HG03135 (cell line): ENCODE measurements at regions not wholly inside any gene's neighbourhood (a gene's known extent, or its start where the extent isn't known, plus 50 kb on each side); places are given as distances from the start of the nearest gene placed in this dataset.
A peak's percentile ranks its signal among the peaks of the same experiment; 100 is the strongest.
"Not testable (repeated sequence)": the region's sequence is repeated elsewhere in the genome, so short reads cannot be mapped to it uniquely, and the experiment has no call there.

Source experiments
- ATAC-seq: cut with Tn5 transposase; IDR thresholded peaks from one replicate; pipeline ENCODE4 v1.9.1; 2021; ENCODE audit warnings: mild to moderate bottlenecking, moderate library complexity; ENCODE audit not compliant: unreplicated experiment

DNA sequence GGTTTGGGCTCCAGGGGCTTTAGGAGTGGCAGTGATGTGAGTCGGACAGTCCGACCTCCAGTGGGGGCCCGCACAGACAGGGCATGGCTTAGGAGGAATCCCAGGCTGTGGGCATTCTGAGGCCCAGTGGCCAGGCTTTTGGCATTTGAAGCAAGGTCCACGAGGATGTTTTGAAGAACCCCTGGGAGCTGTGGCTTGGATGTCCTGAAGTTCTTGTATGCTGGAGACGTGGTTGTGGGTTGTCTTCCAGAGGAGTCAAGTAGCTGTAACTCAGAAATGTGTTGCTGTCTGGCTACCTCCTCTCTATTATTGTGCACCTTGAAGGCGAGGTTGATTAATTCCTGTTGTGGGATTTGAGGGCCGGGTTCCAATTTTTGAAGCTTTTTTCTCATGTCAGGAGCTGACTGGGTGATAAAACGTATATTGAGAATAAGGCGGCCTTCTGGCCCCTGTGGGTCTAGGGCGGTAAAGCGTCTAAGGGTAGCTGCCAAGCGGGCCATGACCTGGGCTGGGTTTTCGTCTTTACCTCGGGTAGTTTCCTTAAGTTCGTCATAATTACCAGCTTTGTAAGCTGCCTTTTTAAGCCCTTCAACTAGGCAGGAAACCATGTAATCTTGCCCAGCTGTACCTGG, 67.3 kb upstream of the EZR start:
- not testable (repeated sequence) for ATAC-seq

DNA sequence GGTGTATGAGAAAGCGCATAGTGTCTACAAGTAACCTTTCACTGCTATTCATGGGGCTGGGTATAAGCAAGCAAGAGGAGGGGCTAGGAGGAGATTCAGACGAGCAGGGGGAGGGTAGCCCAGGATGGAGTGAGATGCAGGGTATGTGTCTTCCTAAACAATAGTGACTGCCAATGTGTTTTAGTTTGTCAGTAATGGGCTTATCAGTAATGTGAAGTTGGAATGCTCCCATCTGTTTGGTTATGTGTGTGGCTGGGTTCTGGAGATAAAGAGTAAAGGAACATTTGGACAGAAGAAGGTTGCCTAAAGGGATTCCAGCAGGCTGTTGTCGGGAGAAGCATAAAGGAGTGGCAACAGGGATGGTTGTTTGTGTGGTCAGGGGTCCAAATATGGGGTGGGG, 62.7 kb upstream of the EZR start:
- not testable (repeated sequence) for ATAC-seq

DNA sequence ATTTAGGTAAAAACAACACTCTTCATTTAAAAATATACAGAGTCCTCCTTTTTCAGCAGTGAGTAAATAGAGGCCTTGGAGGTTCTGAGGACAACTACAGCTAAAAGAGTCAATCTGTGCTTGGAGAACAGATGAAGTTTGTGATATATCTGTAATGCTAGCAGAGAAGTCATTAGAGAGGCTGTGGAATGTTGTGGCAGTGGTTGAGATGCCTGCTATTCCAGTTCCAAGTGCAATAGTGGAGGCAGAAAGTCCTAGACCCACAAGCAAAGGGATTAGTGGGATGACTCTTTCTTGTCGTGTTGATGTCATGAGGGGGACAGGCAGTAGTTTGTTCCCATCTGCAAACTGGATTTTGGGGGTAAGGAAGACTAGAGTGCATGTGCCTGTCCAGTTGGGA, 62.1 kb upstream of the EZR start:
- ATAC-seq = not testable (repeated sequence)

DNA sequence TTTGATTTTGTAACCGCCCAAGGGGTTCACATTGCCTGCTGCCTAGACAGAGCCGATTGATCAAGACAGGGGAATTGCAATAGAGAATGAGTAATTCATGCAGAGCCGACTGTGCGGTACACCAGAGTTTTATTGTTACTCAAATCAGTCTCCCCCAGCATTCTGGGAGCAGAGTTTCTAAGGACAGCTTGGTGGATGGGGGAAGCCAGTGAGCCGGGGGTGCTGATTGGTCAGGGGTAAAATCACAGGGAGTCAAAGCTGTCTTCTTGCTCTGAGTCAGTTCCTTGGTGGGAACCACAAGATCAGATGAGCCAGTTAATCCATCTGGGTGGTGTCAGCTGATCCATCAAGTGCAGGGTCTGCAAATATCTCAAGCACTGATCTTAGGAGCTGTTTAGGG, 60.0 kb upstream of the EZR start:
- ATAC-seq = no peak

DNA sequence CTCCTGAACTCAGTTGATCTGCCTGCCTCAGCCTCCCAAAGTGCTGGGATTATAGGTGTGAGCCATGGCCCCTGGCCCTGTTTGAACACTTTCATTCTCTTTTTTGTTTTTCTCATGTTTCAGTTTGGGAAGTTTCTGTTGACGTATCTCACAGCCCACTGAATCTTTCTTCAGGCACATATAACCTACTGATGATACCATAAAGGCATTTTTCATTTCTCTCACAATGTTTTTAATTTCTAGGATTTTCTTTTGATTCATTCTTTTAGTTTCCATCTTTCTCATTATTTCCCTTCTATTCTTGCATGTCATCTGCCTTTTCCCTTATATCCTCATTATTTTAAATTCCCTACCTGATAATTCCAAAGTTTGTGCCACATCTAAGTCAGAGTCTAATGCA, 58.5 kb upstream of the EZR start:
- no peak for ATAC-seq

DNA sequence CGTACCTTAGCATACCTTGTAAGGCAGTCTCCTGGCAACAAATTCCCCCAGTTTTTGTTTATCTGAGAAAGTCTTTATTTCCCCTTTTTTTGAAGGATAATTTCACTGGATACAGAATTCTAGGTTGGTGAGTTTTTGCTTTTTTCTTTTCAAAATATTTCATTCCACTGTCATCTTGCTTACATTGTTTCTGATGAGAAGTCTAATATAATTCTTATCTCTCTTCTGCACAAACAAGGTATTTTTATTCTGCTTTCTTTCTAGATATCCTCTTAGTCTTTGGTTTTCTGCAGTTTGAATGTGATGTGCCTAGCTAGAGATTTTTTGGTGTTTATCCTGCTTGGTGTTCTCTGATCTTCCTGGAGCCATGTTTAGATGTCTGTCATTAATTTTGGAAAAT, 57.7 kb upstream of the EZR start:
- no peak for ATAC-seq

DNA sequence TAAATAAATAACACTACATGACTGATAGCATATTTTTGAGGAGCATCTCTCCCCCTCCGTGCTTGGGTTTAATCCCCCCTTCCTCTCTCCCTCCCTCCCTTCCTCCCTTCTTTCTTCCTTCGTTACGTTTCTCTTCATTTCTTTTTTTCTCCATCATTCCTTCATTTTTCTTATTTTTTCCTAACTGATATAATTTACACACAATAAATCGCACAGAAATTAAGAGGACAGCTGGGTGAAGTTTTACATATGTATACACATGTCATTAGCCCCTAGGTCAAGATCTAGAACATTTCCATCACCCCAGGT, 51.4 kb upstream of the EZR start:
- ATAC-seq = no peak

DNA sequence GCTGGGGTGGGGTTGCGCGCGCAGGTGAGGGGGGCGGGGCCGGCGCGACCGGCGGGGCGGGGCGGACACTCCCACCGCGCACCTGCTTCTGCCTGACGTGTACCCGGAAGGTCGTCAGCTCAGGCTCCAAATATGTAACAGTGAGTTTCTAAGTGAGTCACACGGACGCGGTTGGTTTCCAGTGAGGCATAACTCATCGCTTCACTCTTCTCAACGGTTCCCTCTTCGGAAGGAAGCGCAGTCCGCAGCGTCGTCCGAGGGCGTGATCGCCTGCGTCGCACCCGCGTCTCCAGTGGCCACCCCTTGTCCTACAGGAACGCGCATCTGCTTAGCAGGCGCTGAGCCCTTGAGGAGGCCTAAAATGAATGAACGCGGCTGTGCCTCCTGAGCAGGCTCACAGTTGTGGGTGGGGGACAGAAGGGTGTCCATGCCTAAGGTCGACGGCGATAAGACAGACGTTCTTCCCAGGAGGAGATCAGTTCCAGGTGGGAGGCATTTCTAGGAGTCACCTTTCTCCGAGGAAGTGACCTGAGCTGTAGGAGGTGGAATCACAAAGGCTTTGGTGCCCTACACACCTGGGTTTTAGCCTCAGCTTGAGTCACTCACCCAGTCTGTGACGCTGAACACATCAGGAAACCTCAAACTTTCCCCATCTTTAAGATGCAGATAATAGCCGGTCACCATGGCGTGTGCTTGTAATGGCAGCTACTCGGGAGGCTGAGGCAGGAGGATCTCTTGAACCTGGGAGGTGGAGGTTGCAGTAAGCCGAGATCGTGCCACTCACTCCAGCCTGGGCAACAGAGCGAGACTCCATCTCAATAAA, 50.9 kb upstream of the EZR start:
- peak; percentile 94 for ATAC-seq

DNA sequence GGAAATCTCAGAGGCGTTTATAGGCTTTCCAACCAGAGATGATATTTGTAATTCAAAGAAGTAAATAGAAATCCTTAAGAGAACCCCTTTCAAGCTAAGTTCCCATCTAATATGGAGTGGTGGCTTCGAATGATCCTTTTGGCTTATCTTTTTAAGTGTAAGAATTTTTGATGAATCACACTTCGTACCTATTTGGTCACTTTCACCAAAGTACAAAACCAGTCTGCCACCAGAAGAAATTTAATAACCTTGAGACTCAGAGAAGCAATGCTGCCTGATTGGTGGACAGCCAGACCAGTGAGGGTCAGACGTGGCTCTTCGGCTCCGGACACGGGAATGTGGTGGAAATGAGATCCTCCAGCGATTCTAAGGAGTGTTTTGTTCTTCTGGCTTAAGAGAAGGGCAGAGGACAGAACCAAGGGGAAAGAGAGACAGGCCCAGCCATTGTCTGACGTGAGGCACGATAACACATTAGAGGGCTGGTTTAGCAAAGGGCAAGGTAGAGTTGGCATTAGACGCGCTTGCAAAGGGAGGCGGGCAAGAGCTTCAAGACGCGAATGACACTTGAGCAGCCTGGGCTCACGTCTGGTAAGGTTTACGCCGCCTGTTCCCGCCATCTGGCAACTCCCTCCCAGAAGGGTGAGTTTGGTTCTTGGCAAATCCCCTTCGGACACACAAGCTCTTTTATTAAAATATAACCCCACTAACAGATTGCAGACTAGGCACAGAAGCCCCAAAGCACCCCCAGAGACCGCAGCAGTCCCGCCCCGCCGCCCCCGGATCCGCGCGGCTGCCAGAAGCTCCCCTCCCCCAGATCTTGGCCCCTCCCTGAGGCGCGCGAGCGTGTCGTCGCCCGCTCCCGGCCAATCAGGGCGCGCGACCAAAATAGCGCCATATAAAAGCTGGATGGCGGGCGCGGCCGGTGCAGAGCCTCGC, 50.0 kb upstream of the EZR start:
- peak; percentile 75 for ATAC-seq
